ENCODE measurements at regions not wholly inside any gene's neighbourhood (a gene's known extent, or its start where the extent isn't known, plus 50 kb on each side); places are given as distances from the start of the nearest gene placed in this dataset.
"Not testable (repeated sequence)": the region's sequence is repeated elsewhere in the genome, so short reads cannot be mapped to it uniquely, and the experiment has no call there.

GRCh38 chr12:82529101-82529500, 157.6 kb upstream of the TMTC2 start:
- no peak for DNase-seq

GRCh38 chr12:82529954-82530353, 156.8 kb upstream of the TMTC2 start:
- DNase-seq: no peak

DNA sequence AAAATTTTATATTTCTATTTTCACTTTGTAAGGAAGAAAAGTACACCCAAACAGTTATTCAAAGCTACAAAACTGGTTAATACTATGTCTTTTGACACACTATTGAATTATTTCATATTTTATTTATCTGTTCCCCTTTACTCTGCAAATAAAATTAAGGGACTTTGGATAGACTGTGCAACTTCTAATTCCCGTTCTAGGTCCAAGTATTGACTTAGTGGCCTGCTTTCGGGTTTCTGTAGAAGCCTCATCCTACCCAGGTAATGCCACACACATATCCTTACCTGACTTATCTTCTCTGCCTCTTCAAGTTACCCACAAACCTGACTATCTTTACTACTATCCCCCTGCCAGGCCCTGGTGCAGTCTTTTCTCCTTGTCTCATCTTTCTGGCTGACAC, 156.3 kb upstream of the TMTC2 start:
- no peak for DNase-seq

DNA sequence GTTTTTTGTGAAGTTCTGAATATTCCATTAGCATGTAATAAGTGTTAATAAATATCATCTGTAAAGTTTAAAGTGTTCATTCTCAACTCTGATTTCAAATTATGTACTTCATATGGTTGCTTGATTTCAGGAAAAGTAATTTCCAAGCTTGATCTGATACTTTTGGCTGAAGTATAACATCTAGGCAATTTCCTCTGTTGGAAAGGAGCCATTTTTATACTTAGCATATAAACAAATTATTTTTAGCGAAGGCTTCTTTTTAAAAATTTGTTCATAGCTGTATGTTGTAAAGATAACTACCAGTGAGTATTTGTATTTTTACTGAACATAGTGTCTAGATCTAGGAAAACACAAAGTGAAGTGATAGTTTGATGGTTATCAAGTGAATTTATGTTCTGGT, 153.4 kb upstream of the TMTC2 start:
- no peak for DNase-seq

- DNase-seq: no peak
Measured at GRCh38 chr12:82537436-82537835, 149.3 kb upstream of the TMTC2 start.

GRCh38 chr12:82554529-82554928, 132.2 kb upstream of the TMTC2 start:
- DNase-seq: no peak

DNA sequence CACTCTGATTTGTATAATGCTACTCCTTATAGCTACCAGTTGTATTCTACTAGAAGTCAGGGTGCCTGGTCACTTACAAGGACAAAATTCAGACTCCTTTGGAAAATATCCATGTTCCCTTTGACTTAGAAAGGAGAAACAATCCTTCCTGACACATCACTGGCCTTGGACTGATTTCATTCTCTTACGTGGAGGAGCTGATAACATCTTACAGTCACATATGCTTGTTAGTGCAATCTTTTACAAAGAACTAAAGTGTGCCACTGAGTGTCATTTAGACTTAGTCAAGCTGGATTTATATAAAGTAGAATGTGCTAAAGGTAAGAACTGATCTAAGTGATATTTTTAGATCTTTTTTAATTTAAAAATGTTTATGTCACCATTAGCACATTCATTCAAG, 131.0 kb upstream of the TMTC2 start:
- DNase-seq: no peak

- DNase-seq: no peak
Measured at GRCh38 chr12:82565966-82566365, 120.7 kb upstream of the TMTC2 start.

DNA sequence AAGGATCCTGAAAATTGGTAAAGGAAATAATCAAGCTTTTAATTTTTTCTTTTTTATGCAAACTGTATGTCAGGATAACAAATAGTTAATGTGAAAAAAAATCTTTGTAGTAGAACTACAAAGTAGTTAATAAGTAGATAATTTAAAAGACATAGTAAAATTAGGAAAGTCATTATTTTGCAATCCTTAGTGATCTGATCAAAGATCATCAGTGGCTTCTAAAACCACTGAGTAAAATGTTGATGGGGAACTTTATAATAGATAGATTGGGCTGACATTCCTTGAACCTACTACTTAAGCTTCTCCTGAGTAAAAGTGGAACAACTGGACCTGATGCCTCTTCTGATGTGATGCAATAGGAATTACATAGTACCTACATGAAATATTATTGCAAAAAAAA, 119.0 kb upstream of the TMTC2 start:
- no peak for DNase-seq

DNA sequence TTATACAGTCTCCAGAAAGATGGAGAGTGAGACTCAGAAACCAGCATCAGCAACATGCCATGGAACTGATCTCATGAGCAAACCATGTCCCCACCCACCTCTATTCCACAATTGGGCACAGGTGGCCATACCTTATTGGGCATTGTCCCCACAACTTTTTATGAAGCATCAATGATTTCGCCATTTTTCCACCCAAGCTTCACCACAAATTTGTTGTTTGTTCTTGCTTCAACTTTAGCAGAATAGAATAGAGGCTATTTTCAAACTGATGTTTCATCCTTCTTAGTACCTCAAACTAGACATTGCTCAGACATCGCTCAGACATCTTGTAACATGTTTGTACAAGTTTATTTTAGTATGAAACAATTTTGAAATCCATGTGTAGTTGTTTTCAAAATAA, 112.5 kb upstream of the TMTC2 start:
- no peak for DNase-seq

DNA sequence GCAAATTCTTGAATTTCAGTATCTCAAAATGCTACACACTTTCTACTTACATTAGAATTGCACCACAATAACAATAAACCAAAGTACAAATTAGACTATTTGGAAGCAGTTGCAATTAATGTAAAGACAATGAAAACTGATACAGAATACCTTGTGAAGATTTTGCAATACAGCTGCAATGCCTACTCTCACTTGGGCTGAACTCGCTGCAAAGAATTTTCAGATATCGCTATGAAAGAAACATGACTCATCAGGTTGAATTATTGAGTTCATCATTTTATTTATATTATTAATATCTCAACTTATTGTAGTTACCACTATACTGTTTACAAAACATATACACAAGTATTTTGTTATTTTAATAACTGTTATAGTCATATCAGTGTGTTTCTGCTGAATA, 108.0 kb upstream of the TMTC2 start:
- no peak for DNase-seq

DNA sequence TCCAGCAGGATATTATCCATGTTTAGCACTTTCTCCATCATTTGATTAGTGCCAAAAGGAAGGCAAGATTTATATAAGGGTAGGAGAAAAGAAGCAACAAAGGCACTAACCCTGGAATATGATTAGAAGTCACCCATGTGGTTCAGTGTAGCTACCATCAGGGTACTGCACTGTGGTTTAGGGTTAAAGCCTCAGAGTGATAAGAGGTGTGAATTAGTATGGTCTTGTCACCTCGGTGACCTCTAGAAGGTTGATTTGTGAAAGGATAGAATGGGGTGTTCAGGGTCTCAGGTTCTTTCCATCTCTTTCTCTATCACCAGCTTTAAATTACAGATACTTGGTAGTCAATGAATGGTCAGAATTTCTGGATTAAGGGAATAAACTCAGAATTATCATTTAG, 103.0 kb upstream of the TMTC2 start:
- no peak for DNase-seq

GRCh38 chr12:82593143-82593542, 93.6 kb upstream of the TMTC2 start:
- no peak for DNase-seq

DNA sequence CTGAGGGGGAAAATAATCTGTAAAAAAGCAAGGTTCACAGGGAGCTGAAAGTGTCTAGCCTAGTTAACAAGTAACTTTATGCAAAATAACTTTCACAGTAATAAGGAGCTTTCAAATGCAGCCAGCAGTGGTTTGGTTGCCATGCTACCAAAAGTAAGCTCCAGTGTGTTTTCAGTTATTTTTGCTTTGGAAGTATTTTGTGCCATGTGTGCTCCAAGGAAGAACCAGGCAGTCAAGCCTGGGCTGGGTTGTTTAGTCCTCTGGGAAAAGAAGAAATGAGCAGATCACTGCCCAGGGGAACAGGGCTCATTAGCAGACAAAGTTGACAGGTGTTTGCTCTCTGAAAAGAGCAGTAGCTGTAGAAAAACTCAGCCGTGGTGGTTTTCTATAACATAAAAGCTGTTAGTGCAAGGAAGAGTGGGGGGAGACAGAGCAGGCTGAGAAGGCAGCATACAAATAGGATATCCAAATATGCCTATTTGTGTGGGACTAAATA, 92.8 kb upstream of the TMTC2 start:
- no peak for DNase-seq

- DNase-seq: no peak
Measured at GRCh38 chr12:82595941-82596340, 90.8 kb upstream of the TMTC2 start.

GRCh38 chr12:82596483-82596882, 90.2 kb upstream of the TMTC2 start:
- DNase-seq: peak; percentile 74

- DNase-seq: no peak
Measured at GRCh38 chr12:82600379-82600778, 86.3 kb upstream of the TMTC2 start.

GRCh38 chr12:82603647-82604046, 83.1 kb upstream of the TMTC2 start:
- not testable (repeated sequence) for DNase-seq

DNA sequence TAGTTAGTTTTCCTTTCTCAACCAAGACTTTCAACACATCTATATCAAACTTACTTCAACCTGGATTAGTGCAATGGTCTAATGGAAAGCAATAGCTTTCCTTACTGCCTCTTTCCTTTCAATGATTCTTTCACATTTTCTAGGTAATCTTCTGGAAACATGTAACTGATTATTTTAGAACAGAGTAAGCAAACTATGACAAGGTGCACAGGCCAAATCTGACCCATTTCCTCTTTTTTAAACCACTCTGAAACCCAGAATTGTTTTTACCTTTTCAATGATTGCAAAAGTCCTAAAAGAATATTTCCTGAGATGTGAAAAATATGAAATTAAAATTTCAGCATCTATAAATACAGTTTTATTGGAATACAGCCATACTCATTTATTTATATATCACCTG, 81.6 kb upstream of the TMTC2 start:
- no peak for DNase-seq

- no peak for DNase-seq
Measured at GRCh38 chr12:82608706-82609105, 78.0 kb upstream of the TMTC2 start.

GRCh38 chr12:82609234-82609914, 77.3 kb upstream of the TMTC2 start:
- DNase-seq: no peak

DNA sequence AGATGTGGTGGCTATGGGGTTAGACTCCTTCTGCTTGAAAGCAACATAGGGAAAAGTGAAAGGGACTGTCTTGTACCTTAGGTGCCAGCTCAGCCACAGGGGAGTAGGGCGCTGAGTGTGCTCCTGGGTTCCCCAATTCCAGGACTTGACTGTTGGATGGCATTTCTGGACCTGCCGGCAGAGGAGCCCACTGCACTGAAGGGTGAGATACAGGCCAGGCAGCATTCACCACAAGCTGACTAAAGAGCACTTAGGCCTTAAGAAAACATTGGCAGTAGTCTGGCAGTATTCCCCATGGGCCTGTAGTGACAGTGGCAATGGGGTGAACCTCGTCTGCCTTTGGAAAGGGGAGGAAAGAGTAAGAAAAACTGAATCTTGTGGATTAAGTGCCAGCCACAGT, 67.1 kb upstream of the TMTC2 start:
- no peak for DNase-seq

DNA sequence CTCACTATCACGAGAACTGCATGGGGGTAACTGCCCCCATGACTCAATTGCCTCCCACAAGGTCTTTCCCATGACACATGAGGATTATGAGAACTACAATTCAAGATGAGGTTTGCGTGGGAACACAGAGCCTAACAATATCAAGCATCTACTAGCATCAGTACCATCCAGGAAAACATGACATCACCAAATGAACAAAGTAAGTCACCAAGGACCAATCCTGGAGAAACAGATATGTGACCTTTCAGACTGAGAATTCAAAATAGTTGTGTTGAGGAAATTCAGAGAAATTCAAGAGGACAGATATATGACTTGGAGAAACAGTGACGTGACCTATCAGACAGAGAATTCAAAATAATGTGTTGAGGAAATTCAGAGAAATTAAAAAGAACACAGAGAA, 65.8 kb upstream of the TMTC2 start:
- no peak for DNase-seq

DNA sequence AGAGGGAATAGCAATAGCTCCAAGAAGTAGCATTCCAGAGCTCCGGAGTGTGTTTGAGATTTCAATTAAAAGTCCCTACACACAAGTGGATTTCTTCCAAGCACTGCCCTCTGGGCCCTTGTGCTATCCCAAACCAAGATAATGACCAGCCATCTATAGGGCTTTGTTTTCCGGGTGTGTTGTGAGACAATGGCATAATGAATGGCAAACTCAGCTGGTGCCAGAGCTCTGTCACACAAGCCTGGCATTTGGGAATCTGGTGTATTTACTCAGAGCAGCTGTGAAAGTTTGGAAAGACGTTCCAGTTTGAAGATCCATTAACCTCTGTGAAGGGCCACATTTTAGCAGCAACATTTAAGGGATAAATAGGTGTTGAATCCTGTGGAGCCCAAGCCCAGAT, 61.2 kb upstream of the TMTC2 start:
- no peak for DNase-seq

GRCh38 chr12:82627799-82628198, 58.9 kb upstream of the TMTC2 start:
- no peak for DNase-seq
